ENCODE measurements at regions not wholly inside any gene's neighbourhood (a gene's known extent, or its start where the extent isn't known, plus 50 kb on each side); places are given as distances from the start of the nearest gene placed in this dataset.

DNA sequence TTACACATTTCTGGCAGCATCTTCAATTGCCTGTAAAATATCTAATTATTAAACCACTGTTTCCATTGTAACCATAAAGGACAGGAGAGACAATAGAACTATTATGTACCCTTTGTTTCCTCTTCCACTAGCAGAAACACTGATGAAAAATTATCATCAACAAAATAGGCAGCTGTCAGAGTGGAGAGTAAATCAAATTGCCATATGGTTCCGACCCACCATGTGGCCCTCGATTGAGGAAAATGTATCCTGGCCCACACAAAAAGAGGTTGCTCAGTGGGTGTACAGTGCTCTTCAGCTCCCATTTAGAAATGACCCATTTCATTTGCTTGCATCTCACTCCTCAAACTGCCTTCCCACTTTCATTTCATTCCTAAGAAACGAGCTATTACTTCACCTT is 570.6 kb upstream of the UBE2E2 start:
- no TSS peak for BruUV-seq (replicated peaks)
- Histone ChIP-seq H3F3A (ENCODE audit: low read length, unreplicated experiment) (no peaks in the 10 kb centered on the region), H3K4me3 (ENCODE audit: low read length) (no peak overlapping the region), H2AFZ (ENCODE audit: low read length) (no peak overlapping the region), H3K27me3 (ENCODE audit: low read length) (no peaks in the 10 kb centered on the region), H3K9ac (ENCODE audit: low read length) (no peak overlapping the region), H3K9me3 (ENCODE audit: low read length) (no peaks in the 10 kb centered on the region), H4K20me1 (ENCODE audit: low read length) (no peaks in the 10 kb centered on the region), H3K79me2 (ENCODE audit: low read length) (no peaks in the 10 kb centered on the region), H3K4me1 (ENCODE audit: insufficient read depth, low read length) (no peaks in the 10 kb centered on the region), H3K36me3 (ENCODE audit: low read depth, low read length) (no peaks in the 10 kb centered on the region), H3K9me2 (replicated peaks; ENCODE audit: low read length) (no peaks in the 10 kb centered on the region), H3K27ac (ENCODE audit: low read length) (no peak overlapping the region), H3K4me2 (ENCODE audit: low read length) (no peak overlapping the region)
- intact Hi-C loops (cut with micrococcal nuclease), result no loop called here
- POLR2A ChIA-PET (ENCODE audit: unreplicated experiment), result no interaction called here
- TF ChIP-seq, protein P1, sequence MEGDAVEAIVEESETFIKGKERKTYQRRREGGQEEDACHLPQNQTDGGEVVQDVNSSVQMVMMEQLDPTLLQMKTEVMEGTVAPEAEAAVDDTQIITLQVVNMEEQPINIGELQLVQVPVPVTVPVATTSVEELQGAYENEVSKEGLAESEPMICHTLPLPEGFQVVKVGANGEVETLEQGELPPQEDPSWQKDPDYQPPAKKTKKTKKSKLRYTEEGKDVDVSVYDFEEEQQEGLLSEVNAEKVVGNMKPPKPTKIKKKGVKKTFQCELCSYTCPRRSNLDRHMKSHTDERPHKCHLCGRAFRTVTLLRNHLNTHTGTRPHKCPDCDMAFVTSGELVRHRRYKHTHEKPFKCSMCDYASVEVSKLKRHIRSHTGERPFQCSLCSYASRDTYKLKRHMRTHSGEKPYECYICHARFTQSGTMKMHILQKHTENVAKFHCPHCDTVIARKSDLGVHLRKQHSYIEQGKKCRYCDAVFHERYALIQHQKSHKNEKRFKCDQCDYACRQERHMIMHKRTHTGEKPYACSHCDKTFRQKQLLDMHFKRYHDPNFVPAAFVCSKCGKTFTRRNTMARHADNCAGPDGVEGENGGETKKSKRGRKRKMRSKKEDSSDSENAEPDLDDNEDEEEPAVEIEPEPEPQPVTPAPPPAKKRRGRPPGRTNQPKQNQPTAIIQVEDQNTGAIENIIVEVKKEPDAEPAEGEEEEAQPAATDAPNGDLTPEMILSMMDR (conservative IDR thresholded peaks at IDR 0.05; ENCODE audit: low read depth, low read length), result no peak
- no peak for TF ChIP-seq EZH2phosphoT487 (IDR thresholded peaks at IDR 0.05; ENCODE audit: borderline replicate concordance, low read length)
- TF ChIP-seq EZH2 (IDR thresholded peaks at IDR 0.05; ENCODE audit: low read length, unreplicated experiment), result no peak
- ATAC-seq (no peak), DNase-seq (no peak)
- CTCF ChIA-PET, result no interaction called here

DNA sequence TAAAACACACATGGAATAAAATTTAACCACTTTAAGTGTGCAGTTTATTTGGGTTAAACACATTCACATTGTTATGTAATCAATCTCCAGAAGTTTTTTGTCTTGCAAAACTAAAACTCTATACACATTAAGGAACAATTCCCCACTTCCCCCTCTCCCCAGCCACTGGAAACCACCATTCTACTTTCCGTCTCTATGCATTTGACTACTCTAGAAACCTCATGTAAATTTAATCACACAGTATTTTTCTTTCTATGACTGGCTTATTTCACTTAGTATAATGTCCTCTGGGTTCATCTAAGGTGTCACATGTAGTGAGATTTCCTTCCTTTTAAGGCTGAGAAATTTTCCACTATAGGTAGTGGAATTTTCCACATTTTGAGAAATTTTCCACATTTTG is 568.7 kb upstream of the UBE2E2 start:
- Histone ChIP-seq H3K27ac (ENCODE audit: low read length) (no peak overlapping the region), H3K4me1 (ENCODE audit: insufficient read depth, low read length) (no peaks in the 10 kb centered on the region), H3K9me2 (replicated peaks; ENCODE audit: low read length) (no peaks in the 10 kb centered on the region), H3K27me3 (ENCODE audit: low read length) (no peaks in the 10 kb centered on the region), H3K4me2 (ENCODE audit: low read length) (no peak overlapping the region), H2AFZ (ENCODE audit: low read length) (no peak overlapping the region), H4K20me1 (ENCODE audit: low read length) (no peaks in the 10 kb centered on the region), H3K79me2 (ENCODE audit: low read length) (no peaks in the 10 kb centered on the region), H3F3A (ENCODE audit: low read length, unreplicated experiment) (no peaks in the 10 kb centered on the region), H3K9ac (ENCODE audit: low read length) (no peak overlapping the region), H3K36me3 (ENCODE audit: low read depth, low read length) (no peaks in the 10 kb centered on the region), H3K9me3 (ENCODE audit: low read length) (no peaks in the 10 kb centered on the region), H3K4me3 (ENCODE audit: low read length) (no peak overlapping the region)
- no peak for ATAC-seq
- ChIA-PET CTCF (no interaction called here), POLR2A (ENCODE audit: unreplicated experiment) (no interaction called here)
- no peak for DNase-seq
- intact Hi-C loops (cut with micrococcal nuclease), result no loop called here
- TF ChIP-seq EZH2 (IDR thresholded peaks at IDR 0.05; ENCODE audit: low read length, unreplicated experiment) (no peak), EZH2phosphoT487 (IDR thresholded peaks at IDR 0.05; ENCODE audit: borderline replicate concordance, low read length) (no peak)
- TF ChIP-seq, protein P1 (conservative IDR thresholded peaks at IDR 0.05; ENCODE audit: low read depth, low read length), result no peak
- no TSS peak for BruUV-seq (replicated peaks)

DNA sequence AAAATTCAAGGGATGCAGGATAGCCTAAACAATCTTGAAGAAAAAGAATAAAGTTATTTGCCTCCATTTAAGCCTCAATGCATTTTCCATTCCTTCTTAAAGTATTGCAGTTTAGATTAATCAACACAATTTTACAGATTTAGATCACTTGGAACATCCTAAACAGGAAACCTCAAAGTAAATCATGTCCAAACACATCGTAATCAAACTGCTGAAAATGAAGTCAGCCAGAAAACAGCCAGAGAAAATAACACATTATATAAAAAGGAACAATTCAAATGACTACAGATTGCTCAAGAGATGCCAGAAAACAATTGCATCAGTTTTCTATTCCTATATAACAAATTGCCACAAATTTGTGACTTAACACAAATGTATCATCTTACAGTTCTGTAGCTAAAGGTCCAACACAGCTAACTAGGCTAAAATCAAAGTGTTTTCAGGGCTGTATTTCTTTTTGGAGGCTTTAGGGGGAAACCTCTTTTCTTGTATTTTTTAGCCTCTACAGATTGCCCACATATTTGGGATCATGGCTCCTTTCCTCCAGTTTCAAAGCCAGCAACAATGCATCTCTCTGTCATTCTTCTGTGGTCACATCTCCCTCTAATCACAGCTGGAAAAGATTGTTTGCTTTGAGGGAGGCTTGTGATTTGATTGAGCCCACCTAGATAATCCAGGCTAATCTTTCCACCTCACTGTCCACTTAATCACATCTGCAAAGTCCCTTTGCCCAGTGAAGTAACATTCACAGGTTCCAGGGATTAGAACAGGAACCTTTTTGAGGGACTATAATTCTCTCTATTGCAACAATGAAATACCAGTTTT is 543.3 kb upstream of the UBE2E2 start:
- H3K4me1 ChIP-seq (ENCODE audit: insufficient read depth, low read length), result no peaks in the 10 kb centered on the region
- no peaks in the 10 kb centered on the region for H3K9me3 ChIP-seq (ENCODE audit: low read length)
- intact Hi-C loops (cut with micrococcal nuclease), result no loop called here
- CTCF ChIA-PET, result interaction anchor here (0.6 kb wide), 1 partner anchor 94 kb away, joined by 3 read pairs; no protein-coding TSS in a partner anchor
- no peak for DNase-seq
- no peak overlapping the region for H3K4me2 ChIP-seq (ENCODE audit: low read length)
- H3K27me3 ChIP-seq (ENCODE audit: low read length), result no peaks in the 10 kb centered on the region; the same call in 1 of the 2 replicates
- BruUV-seq (replicated peaks), result no TSS peak
- no peaks in the 10 kb centered on the region for H3K9me2 ChIP-seq (replicated peaks; ENCODE audit: low read length)
- ATAC-seq, result no peak
- POLR2A ChIA-PET (ENCODE audit: unreplicated experiment), result no interaction called here
- TF ChIP-seq EZH2phosphoT487 (IDR thresholded peaks at IDR 0.05; ENCODE audit: borderline replicate concordance, low read length) (no peak), EZH2 (IDR thresholded peaks at IDR 0.05; ENCODE audit: low read length, unreplicated experiment) (no peak)
- TF ChIP-seq, protein P1 (conservative IDR thresholded peaks at IDR 0.05; ENCODE audit: low read depth, low read length), result no peak
- H3K27ac ChIP-seq (ENCODE audit: low read length), result no peak overlapping the region
- H3K4me3 ChIP-seq (ENCODE audit: low read length), result no peak overlapping the region
- no peaks in the 10 kb centered on the region for H4K20me1 ChIP-seq (ENCODE audit: low read length)
- no peak overlapping the region for H2AFZ ChIP-seq (ENCODE audit: low read length)
- H3K36me3 ChIP-seq (ENCODE audit: low read depth, low read length), result no peaks in the 10 kb centered on the region
- no peak overlapping the region for H3K9ac ChIP-seq (ENCODE audit: low read length)
- no peaks in the 10 kb centered on the region for H3F3A ChIP-seq (ENCODE audit: low read length, unreplicated experiment)
- no peaks in the 10 kb centered on the region for H3K79me2 ChIP-seq (ENCODE audit: low read length)
